ENCODE measurements at regions not wholly inside any gene's neighbourhood (a gene's known extent, or its start where the extent isn't known, plus 50 kb on each side); places are given as distances from the start of the nearest gene placed in this dataset.
"Not testable (repeated sequence)": the region's sequence is repeated elsewhere in the genome, so short reads cannot be mapped to it uniquely, and the experiment has no call there.

DNA sequence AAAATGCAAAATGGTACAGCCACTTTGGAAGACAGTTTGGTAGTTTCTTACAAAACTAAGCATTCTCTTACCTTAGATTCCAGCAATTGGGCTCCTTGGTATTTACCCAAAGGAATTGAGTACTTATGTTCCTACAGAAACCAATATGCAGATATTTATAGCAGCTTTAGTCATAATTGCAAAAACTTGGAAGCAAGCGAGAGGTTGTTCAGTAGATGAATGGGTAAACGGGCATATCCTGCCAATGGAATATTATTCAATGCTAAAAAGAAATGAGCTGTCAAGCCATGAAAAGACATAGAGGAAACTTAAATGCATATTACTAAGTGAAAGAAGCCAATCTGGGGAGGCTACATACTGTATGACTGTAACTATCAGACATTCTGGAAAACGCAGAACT is 926.7 kb downstream of the TYW1 start:
- H3K4ac ChIP-seq (ENCODE audit: low read depth, low read length) = no peak overlapping the region
- H2BK120ac ChIP-seq (ENCODE audit: low read depth, low read length) = no peak overlapping the region
- H3K18ac ChIP-seq (ENCODE audit: low read length) = no peak overlapping the region
- H3K23ac ChIP-seq (ENCODE audit: low read length) = no peak overlapping the region
- no CpG with 5 or more reads among the region's 3 CpGs for WGBS (ENCODE audit: extremely low coverage, insufficient coverage, low lambda C conversion rate)
- H2BK15ac ChIP-seq (replicated peaks; ENCODE audit: low read depth) = no peak overlapping the region
- no peak overlapping the region for H4K5ac ChIP-seq (ENCODE audit: low read length)
- no peaks in the 10 kb centered on the region for H3K79me2 ChIP-seq (ENCODE audit: control insufficient read depth, insufficient read depth, low read length)
- no peak overlapping the region for H2BK5ac ChIP-seq (ENCODE audit: low read length)
- H3K4me1 ChIP-seq (ENCODE audit: control insufficient read depth, low read depth, low read length) = no peaks in the 10 kb centered on the region
- H3K4me3 ChIP-seq (ENCODE audit: low read length) = no peak overlapping the region
- no peak for DNase-seq
- H3K79me1 ChIP-seq (ENCODE audit: low read length) = no peaks in the 10 kb centered on the region
- H3K27ac ChIP-seq (ENCODE audit: low read depth, low read length) = no peak overlapping the region
- H3K9ac ChIP-seq (ENCODE audit: low read length) = no peak overlapping the region
- no peaks in the 10 kb centered on the region for H3K36me3 ChIP-seq (ENCODE audit: control insufficient read depth, insufficient read depth, low read length)
- H3K4me2 ChIP-seq (ENCODE audit: low read length) = no peak overlapping the region
- no peak overlapping the region for H2AK5ac ChIP-seq (ENCODE audit: low read length)
- H4K8ac ChIP-seq (ENCODE audit: low read depth, low read length) = no peak overlapping the region
- H3K27me3 ChIP-seq (ENCODE audit: insufficient read depth, low read length, poor library complexity) = no peaks in the 10 kb centered on the region
- H3K56ac ChIP-seq (ENCODE audit: low read length) = no peak overlapping the region

GRCh38 chr7:67928141-67928540 is 931.5 kb downstream of the TYW1 start:
- Histone ChIP-seq H3K18ac (ENCODE audit: low read length) (no peak overlapping the region), H3K79me1 (ENCODE audit: low read length) (no peaks in the 10 kb centered on the region), H2AK5ac (ENCODE audit: low read length) (no peak overlapping the region), H3K27me3 (ENCODE audit: insufficient read depth, low read length, poor library complexity) (no peaks in the 10 kb centered on the region), H2BK120ac (ENCODE audit: low read depth, low read length) (no peak overlapping the region), H3K27ac (ENCODE audit: low read depth, low read length) (no peak overlapping the region), H3K4ac (ENCODE audit: low read depth, low read length) (no peak overlapping the region), H4K8ac (ENCODE audit: low read depth, low read length) (no peak overlapping the region), H3K4me2 (ENCODE audit: low read length) (no peak overlapping the region), H3K9ac (ENCODE audit: low read length) (no peak overlapping the region), H3K4me1 (ENCODE audit: control insufficient read depth, low read depth, low read length) (no peaks in the 10 kb centered on the region), H3K56ac (ENCODE audit: low read length) (no peak overlapping the region), H4K5ac (ENCODE audit: low read length) (no peak overlapping the region), H3K79me2 (ENCODE audit: control insufficient read depth, insufficient read depth, low read length) (no peaks in the 10 kb centered on the region), H3K36me3 (ENCODE audit: control insufficient read depth, insufficient read depth, low read length) (no peaks in the 10 kb centered on the region), H2BK5ac (ENCODE audit: low read length) (no peak overlapping the region), H2BK15ac (replicated peaks; ENCODE audit: low read depth) (no peak overlapping the region), H3K23ac (ENCODE audit: low read length) (no peak overlapping the region), H3K4me3 (ENCODE audit: low read length) (no peak overlapping the region)
- WGBS (ENCODE audit: extremely low coverage, insufficient coverage, low lambda C conversion rate) = no CpG with 5 or more reads among the region's 5 CpGs
- DNase-seq = no peak

DNA sequence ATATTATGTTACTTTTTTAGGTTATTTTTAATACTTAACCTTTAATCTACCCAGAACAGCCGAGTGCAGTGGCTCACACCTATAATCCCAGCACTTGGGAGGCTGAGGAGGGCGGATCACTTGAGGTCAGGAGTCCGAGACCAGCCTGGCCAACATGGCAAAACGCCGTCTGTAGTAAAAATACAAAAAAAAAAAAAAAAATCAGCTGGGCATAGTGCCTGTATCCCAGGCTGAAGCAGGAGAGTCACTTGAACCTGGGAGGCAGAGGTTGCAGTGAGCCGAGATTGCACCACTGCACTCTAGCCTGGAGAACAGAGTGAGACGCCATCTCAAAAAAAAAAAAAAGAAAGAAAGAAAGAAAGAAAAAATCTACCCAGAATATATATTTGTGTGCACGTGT is 939.8 kb downstream of the TYW1 start:
- H4K8ac ChIP-seq (ENCODE audit: low read depth, low read length); H3K23ac ChIP-seq (ENCODE audit: low read length); H3K79me1 ChIP-seq (ENCODE audit: low read length); H3K4ac ChIP-seq (ENCODE audit: low read depth, low read length); H2BK120ac ChIP-seq (ENCODE audit: low read depth, low read length); H3K9ac ChIP-seq (ENCODE audit: low read length); H3K36me3 ChIP-seq (ENCODE audit: control insufficient read depth, insufficient read depth, low read length); H3K4me3 ChIP-seq (ENCODE audit: low read length); H3K4me1 ChIP-seq (ENCODE audit: control insufficient read depth, low read depth, low read length); DNase-seq; H2AK5ac ChIP-seq (ENCODE audit: low read length); H2BK5ac ChIP-seq (ENCODE audit: low read length); H2BK15ac ChIP-seq (replicated peaks; ENCODE audit: low read depth); H3K27ac ChIP-seq (ENCODE audit: low read depth, low read length); H3K18ac ChIP-seq (ENCODE audit: low read length); H3K27me3 ChIP-seq (ENCODE audit: insufficient read depth, low read length, poor library complexity); H3K56ac ChIP-seq (ENCODE audit: low read length); H3K79me2 ChIP-seq (ENCODE audit: control insufficient read depth, insufficient read depth, low read length); H3K4me2 ChIP-seq (ENCODE audit: low read length); H4K5ac ChIP-seq (ENCODE audit: low read length): not testable (repeated sequence)
- WGBS (ENCODE audit: extremely low coverage, insufficient coverage, low lambda C conversion rate) = no CpG with 5 or more reads among the region's 8 CpGs

DNA sequence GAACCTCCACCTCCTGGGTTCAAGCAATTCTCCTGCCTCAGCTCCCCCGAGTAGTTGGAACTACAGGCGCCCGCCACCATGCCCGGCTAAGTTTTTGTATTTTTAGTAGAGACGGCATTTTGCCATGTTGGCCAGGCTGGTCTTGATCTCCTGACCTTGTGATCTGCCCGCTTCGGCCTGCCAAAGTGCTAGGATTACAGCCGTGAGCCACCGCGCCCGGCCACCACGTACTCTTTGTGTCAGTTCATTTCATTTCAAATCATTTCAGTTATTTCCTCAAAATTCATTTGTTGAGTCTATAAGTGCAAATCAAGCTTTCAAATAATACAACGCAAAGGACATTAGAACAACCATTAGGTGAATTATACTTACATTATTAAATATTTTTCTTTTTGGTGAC is 943.8 kb downstream of the TYW1 start:
- Histone ChIP-seq H3K9ac (ENCODE audit: low read length) (no peak overlapping the region), H3K36me3 (ENCODE audit: control insufficient read depth, insufficient read depth, low read length) (no peaks in the 10 kb centered on the region), H2AK5ac (ENCODE audit: low read length) (no peak overlapping the region), H3K27me3 (ENCODE audit: insufficient read depth, low read length, poor library complexity) (no peaks in the 10 kb centered on the region), H3K79me1 (ENCODE audit: low read length) (no peaks in the 10 kb centered on the region), H3K27ac (ENCODE audit: low read depth, low read length) (no peak overlapping the region), H3K4me3 (ENCODE audit: low read length) (no peak overlapping the region), H4K5ac (ENCODE audit: low read length) (no peak overlapping the region), H4K8ac (ENCODE audit: low read depth, low read length) (no peak overlapping the region), H3K4me1 (ENCODE audit: control insufficient read depth, low read depth, low read length) (no peaks in the 10 kb centered on the region), H2BK120ac (ENCODE audit: low read depth, low read length) (no peak overlapping the region), H3K4ac (ENCODE audit: low read depth, low read length) (no peak overlapping the region), H2BK15ac (replicated peaks; ENCODE audit: low read depth) (no peak overlapping the region), H3K56ac (ENCODE audit: low read length) (no peak overlapping the region), H3K18ac (ENCODE audit: low read length) (no peak overlapping the region), H3K4me2 (ENCODE audit: low read length) (no peak overlapping the region), H2BK5ac (ENCODE audit: low read length) (no peak overlapping the region), H3K23ac (ENCODE audit: low read length) (no peak overlapping the region), H3K79me2 (ENCODE audit: control insufficient read depth, insufficient read depth, low read length) (no peaks in the 10 kb centered on the region)
- WGBS (ENCODE audit: extremely low coverage, insufficient coverage, low lambda C conversion rate) = no CpG with 5 or more reads among the region's 13 CpGs
- no peak for DNase-seq

- Histone ChIP-seq H2AK5ac (ENCODE audit: low read length) (no peak overlapping the region), H3K4me1 (ENCODE audit: control insufficient read depth, low read depth, low read length) (no peaks in the 10 kb centered on the region), H2BK120ac (ENCODE audit: low read depth, low read length) (no peak overlapping the region), H3K4me2 (ENCODE audit: low read length) (no peak overlapping the region), H2BK5ac (ENCODE audit: low read length) (no peak overlapping the region), H3K9ac (ENCODE audit: low read length) (no peak overlapping the region), H3K36me3 (ENCODE audit: control insufficient read depth, insufficient read depth, low read length) (no peaks in the 10 kb centered on the region), H3K79me2 (ENCODE audit: control insufficient read depth, insufficient read depth, low read length) (no peaks in the 10 kb centered on the region), H3K56ac (ENCODE audit: low read length) (no peak overlapping the region), H3K27ac (ENCODE audit: low read depth, low read length) (no peak overlapping the region), H3K4ac (ENCODE audit: low read depth, low read length) (no peak overlapping the region), H3K79me1 (ENCODE audit: low read length) (no peaks in the 10 kb centered on the region), H2BK15ac (replicated peaks; ENCODE audit: low read depth) (no peak overlapping the region), H3K18ac (ENCODE audit: low read length) (no peak overlapping the region), H3K23ac (ENCODE audit: low read length) (no peak overlapping the region), H4K5ac (ENCODE audit: low read length) (no peak overlapping the region), H3K27me3 (ENCODE audit: insufficient read depth, low read length, poor library complexity) (no peaks in the 10 kb centered on the region), H3K4me3 (ENCODE audit: low read length) (no peak overlapping the region), H4K8ac (ENCODE audit: low read depth, low read length) (no peak overlapping the region)
- WGBS (ENCODE audit: extremely low coverage, insufficient coverage, low lambda C conversion rate) = no CpG with 5 or more reads among the region's 2 CpGs
- no peak for DNase-seq
Measured at GRCh38 chr7:67947191-67947590, 950.6 kb downstream of the TYW1 start.

DNA sequence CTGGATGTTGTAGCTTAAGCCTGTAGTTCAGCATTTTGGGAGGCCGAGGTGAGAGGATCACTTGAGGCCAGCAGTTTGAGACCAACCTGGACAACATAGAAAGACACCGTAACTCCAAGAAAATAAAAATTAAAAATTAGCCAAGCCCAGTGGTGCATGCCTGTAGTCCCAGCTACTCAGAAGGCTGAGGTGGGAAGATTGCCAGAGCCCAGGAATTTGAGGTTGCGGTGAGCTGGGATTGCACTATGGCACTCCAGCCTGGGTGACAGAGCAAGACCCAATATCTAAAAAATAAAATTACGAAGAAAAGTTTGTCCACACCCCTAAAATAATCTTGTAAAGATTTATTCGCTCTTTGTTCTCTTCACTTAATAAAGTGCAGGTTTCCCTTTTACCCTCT is 951.0 kb downstream of the TYW1 start:
- no peak overlapping the region for H2BK15ac ChIP-seq (replicated peaks; ENCODE audit: low read depth)
- H2BK120ac ChIP-seq (ENCODE audit: low read depth, low read length) = no peak overlapping the region

More for the DNA sequence above, 951.0 kb downstream of the TYW1 start:
- H3K18ac ChIP-seq (ENCODE audit: low read length) = no peak overlapping the region
- WGBS (ENCODE audit: extremely low coverage, insufficient coverage, low lambda C conversion rate) = no CpG with 5 or more reads among the region's 5 CpGs
- no peak overlapping the region for H3K4me3 ChIP-seq (ENCODE audit: low read length)
- no peak overlapping the region for H3K4ac ChIP-seq (ENCODE audit: low read depth, low read length)
- no peak overlapping the region for H3K9ac ChIP-seq (ENCODE audit: low read length)
- no peak overlapping the region for H2BK5ac ChIP-seq (ENCODE audit: low read length)
- H4K8ac ChIP-seq (ENCODE audit: low read depth, low read length) = no peak overlapping the region
- H3K4me1 ChIP-seq (ENCODE audit: control insufficient read depth, low read depth, low read length) = no peaks in the 10 kb centered on the region
- H3K23ac ChIP-seq (ENCODE audit: low read length) = no peak overlapping the region
- H3K4me2 ChIP-seq (ENCODE audit: low read length) = no peak overlapping the region
- no peaks in the 10 kb centered on the region for H3K27me3 ChIP-seq (ENCODE audit: insufficient read depth, low read length, poor library complexity)
- no peaks in the 10 kb centered on the region for H3K79me2 ChIP-seq (ENCODE audit: control insufficient read depth, insufficient read depth, low read length)
- no peak for DNase-seq
- H3K56ac ChIP-seq (ENCODE audit: low read length) = no peak overlapping the region
- H3K27ac ChIP-seq (ENCODE audit: low read depth, low read length) = no peak overlapping the region
- no peak overlapping the region for H2AK5ac ChIP-seq (ENCODE audit: low read length)
- no peak overlapping the region for H4K5ac ChIP-seq (ENCODE audit: low read length)
- H3K36me3 ChIP-seq (ENCODE audit: control insufficient read depth, insufficient read depth, low read length) = no peaks in the 10 kb centered on the region
- no peaks in the 10 kb centered on the region for H3K79me1 ChIP-seq (ENCODE audit: low read length)
